ENCODE measurements at regions not wholly inside any gene's neighbourhood (a gene's known extent, or its start where the extent isn't known, plus 50 kb on each side); places are given as distances from the start of the nearest gene placed in this dataset.

DNA sequence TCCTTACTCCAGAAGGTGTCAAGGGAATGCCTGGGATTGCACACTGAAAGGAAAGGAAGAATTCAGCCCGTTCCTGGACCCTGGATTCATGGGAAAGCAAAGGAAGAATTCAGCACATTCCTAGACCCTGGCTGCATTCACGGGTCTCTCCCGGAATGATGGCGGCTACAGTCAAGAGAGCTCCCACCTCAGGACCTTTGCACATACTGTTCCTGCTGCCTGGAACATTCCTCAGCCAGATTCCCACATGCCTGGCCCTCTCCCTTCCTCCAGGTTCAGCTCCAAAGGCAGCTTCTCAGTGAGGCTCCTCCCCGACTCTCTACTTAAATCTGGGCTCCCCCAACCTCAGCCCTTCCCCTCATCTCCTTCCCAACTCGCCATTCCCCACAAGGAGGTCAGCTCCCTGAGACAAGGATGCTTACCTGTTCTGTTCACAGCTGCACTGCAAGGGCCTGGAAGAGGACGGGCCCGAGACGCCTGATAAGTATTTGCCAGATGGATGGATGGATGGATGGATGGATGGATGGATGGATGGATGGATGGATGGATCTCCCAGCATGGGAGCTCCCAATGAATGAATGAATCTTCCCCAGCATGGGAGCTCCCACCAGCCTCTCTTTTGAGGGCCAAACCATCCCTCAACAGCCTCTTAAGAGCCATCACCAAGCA is 77.4 kb downstream of the NCOR2 start:
- DNase-seq (ENCODE audit: low spot score): no peak

DNA sequence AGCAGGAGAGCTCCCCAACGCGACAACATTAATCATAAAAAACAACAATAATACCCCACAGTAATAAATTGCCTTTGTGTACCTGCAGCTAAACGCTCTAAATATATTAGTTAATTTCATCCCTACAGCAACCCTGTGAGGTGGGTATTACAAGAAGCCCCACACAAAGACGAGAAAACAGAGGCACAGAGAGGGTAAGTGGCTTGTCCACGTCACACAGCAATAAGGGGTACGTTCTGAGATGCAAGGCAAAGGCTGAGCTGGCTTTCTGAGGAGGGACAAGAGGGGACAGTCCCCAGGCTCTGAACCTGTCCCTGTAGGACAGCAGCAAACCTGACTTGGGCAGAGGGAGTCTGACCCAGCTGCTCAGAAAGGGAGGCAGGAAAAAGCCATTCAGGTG is 78.2 kb downstream of the NCOR2 start:
- no peak for DNase-seq (ENCODE audit: low spot score)

DNA sequence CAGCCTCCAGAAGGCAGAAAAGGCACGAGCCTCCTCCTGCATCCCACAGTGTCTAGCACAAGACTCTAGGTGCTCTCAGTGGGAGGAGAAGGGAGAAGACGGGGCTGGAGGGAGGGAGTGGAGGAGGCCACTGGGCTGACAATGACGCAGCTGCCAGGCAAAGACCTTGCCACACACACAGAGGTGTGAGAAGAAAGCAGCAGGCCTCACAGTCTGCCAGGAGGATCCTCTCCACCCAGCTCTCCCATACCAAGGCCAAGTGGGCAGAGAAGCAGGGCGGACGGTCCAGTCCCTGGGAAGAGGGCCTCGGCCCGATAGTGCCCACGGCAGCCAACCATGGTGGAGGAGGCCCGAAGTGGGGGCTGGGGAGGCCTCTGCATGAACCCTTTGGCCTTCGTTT is 78.9 kb downstream of the NCOR2 start:
- DNase-seq (ENCODE audit: low spot score): no peak

DNA sequence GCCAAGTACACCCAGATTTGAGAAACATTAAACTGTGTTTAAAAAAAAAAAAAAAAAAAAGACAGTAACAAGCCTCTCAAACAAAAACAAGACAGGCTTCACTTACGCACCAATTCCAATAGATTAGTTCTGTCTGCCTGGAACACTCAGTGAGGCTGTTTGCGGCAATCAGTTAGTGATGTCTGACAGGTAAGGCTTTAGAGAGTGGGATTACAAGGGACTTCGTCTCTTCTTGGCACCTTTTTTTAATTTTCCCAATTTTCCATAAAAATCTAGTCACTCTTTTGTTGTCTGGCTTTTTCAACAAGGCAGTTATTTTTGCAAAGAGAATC is 79.6 kb downstream of the NCOR2 start:
- DNase-seq (ENCODE audit: low spot score): no peak

DNA sequence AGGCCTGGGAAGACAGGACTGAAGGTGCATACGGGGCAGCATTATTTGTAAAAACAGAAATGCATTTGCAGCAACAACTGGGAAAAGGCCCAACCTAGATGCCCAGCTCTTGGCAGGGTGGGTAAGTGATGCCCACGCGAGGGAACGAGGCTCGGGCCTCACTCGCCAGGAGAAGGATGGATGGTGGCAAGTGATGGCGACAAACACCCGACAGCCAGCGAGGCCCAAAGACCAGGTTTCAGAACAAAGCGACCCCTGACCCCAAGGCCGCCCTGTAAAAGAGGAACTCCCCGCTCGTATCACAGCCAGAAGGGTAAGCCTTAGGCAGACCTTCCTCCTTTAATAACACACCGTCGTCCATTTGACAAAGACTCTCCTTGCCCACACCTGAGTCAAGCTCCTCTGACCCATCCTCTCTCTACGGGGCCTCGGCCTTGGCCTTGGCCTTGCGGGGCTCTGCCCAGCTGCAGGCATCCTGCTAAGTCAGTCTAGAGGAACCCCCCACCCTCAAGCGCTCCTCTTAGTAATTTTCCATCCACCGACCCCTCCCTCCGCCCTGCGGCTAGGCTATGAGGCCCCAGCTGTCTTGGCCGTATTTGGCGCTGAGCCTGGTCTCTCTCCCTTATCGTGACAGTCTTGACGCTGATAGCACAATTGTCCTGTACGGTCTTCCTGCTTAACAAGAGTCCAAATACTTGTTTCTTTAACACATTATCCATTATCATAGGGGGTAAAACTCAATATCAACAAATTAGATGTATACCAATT is 80.2 kb downstream of the NCOR2 start:
- DNase-seq (ENCODE audit: low spot score): no peak

DNA sequence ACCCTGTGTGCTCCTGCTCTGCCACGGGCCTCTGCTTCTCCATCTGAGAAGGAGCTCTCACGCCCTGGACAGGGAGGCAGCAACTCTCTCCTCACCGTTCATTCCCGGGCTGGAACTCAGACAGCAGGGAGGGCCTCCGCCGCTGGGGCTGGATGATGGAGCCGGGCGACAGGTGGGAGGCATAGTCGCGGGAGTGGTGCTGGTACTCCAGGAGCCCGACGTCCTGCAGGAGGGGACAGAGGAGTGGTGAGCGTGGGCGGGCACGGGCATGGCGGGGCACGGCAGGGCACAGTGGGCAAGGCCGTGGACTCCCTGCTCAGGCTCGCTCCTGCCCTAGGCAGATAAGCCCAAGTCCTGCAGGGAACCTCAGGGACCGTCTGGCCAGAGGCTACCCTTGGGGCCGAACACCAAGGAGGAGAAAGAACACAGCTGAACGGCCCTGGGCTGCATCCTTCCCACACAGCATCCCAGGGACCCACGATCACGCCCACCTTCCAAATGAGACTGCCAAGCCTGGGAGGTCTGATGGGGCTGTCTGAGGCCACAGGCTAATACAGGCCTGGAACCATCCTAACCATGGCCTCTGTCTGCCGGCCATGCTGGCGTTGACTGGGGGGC is 81.0 kb downstream of the NCOR2 start:
- DNase-seq (ENCODE audit: low spot score): no peak

DNA sequence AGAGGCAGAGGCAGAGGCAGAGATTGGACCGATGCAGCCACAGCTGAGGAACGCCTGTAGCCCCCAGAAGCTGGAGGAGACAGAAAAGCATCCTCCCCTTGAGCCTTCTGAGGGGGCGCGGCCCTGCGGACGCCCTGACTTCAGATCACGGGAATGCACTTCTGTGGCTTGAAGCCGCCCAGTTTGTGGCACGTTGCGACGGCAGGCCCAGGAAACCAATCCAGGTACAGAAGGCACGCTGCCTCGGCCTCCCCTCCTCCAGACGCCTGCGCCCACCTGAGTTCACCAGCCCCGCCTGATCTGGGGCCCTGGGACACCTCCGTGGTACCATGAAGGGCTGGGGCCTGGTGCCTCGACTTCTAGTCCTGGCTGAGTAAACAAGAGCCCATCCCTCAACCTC is 82.0 kb downstream of the NCOR2 start:
- no peak for DNase-seq (ENCODE audit: low spot score)

DNA sequence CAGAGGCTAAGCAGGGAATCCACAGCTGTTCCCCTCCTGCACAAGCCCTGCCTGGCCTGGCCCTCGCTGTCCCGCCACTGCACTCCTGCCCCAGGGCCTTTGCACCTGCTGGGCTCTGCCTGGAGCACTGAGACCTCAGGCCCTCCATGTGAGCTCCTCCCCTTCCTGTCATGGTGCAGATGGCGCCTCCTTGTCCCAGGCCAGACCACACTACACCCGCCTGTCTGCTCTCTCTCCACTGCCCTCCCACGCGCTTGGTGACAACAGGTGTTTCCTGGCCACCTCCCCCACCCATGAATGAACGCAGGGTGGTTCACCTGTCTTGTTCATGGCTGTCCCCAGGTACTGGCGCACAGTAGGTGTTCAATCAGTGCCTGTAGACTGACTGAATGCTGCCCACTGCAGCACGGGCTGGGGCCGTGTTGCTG is 82.9 kb downstream of the NCOR2 start:
- DNase-seq (ENCODE audit: low spot score): no peak

DNA sequence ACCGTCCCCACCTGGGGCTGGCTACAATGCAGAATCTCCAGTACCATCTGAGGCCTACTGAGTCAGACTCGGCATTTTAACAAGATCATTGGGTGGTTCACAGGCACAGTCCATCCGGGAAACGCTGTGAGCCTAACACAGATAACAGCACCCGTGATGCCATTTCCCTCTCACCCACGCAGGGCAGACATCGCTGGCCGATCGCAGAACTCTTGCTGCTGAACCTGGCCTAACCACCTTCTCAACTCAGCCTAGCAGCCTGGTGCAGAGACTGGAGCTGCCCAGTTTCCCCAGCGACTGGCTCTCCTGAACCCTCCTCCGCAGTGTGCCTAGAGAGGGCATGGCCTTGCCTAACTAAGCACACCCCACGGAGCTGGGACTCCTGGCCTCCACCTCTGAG is 83.3 kb downstream of the NCOR2 start:
- no peak for DNase-seq (ENCODE audit: low spot score)

DNA sequence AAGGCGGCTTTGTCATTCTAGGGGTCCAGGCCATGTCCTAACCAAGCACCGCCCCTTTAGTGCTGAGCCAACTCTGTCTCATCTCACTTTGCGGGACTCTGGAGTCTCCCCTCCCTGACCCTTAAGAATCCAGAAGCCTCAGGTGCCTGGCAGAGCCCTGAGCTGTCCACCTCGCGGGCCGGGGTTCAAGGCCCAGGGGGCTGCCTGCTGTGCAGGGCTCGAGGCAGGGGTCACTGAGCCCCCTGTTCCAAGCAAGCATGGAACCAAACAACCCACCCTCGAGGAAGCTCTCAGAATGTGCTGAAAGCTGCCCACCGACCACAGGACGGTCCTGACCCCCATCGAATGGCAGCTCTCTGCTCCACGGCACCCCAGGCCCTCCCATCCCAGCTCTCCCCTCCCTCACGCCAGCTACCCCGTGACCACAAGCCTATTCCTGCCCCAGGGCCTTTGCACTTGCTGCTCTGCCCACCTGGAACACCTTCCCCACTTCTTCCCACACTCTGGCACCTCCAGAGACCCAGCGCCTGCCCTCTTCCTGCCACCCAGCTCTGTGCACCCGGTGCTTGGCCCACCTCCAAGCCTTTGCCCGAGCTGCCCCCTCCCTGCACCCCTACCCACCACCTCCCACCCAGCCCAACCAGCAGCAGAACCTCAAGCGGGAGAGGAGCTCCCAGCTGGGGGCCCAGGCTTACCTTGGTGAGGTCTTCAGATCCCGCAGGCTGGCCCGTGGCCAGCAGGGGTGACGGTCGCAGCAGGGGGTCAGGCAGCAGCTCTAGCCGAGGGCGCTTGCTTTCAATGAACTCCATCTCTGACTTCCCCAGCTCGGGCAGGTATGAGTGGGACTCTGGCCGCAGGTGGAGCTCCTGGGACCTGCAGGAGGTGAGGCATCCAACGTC is 84.3 kb downstream of the NCOR2 start:
- no peak for DNase-seq (ENCODE audit: low spot score)

DNA sequence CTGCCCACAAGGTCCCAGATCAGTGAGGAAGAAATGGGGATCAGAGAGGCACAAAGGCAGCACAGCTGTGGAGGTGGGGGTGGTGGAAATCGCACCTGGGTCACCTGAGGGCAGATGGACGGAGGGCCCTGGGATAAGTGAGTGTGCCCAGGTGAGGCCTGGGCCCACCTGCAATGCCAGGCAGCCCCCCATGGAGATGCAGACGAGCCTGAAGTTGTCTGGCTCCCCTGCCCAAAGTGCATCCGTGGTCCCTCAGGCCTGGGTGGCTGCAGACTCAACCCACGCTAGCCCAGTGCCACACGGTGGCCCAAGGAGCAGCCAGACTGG is 84.9 kb downstream of the NCOR2 start:
- no peak for DNase-seq (ENCODE audit: low spot score)

DNA sequence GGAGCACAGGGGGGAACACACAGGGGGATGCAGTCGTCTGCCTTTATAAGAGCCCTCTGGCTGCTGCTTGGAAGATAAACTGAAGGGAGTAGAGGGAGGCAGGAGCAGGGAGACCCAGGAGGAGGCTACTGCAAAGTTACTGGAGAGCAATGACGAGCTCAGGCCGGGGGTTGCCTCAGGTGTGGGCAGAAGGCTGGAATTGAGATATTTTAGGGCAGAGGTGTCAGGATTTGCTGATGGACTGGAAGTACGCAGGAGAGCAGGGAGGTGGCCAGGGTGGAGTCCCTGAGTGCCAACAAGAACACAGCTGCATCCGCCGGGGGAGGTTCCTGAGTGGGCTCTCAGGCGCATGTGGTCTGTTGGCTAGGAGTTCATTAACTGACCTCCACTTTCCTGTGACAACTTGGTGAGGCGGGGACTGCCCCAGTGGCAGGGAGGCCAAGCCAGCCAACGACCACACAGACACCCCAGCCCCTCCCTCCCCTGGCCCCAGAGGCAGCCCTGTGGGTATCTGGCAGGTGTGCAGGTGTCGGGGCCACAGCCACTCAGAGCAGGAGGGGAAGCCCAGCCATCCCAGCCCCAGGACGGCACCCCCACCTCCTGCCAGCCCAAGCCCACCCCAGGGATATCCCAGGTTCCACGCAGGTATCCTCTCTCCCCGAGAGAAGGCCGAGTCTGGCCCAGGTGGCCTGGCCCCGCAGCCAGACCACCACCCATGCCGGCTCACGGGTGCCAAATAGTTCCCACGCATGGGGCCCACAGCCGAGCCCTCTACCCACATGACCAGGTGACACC is 85.4 kb downstream of the NCOR2 start:
- no peak for DNase-seq (ENCODE audit: low spot score)

DNA sequence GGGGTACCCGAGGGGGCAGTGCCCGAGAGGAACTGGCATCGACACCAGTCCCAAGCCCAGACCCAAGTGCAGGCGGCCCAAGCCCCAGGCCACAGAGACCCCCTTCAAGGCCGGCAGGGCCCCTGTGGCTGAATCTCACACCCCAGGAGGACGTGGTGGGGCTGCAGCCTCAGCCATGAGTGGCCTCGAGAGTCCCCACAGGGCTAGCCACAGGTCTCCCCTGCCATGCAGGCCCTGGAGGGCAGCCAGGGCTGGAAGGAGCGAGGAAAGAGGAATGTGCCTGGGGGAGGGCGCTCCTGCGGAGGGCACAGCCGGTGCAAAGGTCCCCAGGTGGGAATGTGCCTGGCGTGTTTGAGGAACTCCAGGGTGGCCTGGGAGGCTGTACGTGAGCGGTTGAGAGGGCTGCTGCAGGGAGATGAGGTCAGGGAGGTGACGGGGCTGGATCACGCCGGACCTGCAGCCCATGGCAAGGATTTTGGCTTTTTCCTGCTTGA is 86.1 kb downstream of the NCOR2 start:
- DNase-seq (ENCODE audit: low spot score): no peak

DNA sequence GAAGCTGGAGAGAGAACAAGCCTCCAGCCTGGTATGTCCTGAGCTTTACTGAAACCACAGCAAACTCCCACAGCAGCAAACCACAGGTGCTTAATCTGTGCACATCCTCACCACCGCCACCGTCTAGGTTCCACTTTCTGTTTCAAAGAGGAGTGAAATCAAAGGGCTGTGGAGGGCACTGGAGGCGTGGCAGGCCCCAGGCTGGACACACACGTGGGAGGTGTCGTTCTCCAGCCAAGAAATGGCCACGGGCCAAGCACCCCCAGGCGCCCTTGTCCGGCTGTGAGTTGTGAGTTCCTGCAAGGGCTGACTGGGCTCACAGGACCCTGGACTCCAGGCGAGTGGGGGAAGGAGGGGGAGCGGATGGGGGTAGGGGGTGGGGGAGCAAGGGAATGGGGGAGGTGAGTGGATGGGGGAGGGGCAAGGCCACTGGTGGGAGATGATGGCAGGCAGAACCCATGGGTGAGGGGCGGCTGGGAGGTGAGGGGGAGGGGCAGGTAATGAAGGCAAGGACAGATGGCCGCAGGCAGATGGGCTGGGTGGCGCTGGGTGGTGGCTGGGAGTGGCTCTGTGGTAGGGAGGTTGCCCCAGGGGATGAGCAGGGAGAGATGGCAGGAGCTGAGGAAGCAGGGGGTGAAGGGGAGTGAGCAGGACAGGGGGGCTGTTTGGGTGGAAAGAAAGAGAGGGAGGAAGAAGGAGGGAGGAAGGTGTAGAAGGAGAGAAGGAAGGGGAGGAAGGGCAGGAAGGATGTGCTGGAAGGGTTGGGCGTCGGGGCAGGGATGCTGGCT is 86.7 kb downstream of the NCOR2 start:
- no peak for DNase-seq (ENCODE audit: low spot score)

DNA sequence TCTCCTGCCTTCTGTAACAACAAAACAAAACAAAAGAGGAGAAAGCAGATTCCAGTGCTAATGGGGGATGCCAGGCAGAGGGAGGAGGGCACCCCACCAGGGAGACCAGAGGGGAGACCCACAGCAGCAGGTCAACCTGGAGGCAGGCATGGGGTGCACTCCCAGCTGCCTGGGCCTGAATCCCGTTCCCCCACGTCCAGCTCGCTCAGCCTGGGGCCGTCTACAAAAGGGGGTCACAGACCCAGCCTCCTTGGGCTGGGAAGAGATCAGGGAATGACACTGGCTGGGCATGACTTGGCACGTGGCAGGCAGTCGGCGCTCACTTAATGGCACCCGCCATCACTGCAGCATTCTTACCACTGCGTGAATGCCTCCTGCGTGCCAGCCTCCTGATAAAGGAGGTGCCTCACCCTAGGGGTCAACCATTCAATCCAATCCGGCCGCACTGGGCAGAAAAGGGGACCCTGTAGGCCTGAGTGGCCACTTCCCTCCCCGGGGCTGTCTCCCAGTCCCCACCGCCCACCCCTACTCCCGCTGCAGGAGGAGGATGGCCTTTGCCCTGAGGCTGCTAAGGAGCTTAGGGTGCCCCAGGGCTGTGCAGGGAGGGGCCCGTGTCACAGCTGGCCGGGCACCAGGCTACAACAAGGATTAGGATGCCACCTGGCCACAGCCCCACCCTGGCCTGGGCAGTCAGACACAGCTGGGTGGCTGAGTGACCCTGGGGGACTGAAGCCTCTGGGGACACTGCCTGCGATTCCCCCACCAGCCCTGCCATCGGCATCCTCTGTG is 87.5 kb downstream of the NCOR2 start:
- DNase-seq (ENCODE audit: low spot score): no peak

DNA sequence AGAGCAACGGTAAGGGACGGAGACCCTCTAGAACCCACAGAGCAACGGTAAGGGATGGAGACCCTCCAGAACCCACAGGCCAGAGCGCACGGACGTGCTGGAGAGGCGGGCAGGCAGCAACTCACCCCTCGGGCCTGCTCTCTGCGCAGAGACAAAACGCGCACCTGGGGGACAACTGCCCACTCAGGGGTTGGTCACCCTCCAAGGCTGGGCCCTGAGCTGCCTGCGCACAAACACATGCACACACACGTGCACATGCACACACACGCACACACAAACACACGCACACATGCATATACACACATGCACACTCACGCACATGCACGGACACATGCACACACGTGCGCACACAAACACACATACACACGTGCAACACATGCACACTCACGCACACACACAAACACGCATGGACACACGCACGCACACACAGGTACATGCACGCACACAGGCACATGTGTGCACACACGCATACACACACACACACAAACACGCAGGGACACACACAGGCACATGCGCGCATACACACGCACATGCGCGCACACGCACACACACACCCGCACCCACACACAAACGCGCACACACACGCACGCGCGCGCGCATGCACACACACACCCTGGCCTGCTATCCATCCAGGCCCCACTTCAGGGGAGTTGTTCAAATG is 88.3 kb downstream of the NCOR2 start:
- no peak for DNase-seq (ENCODE audit: low spot score)

DNA sequence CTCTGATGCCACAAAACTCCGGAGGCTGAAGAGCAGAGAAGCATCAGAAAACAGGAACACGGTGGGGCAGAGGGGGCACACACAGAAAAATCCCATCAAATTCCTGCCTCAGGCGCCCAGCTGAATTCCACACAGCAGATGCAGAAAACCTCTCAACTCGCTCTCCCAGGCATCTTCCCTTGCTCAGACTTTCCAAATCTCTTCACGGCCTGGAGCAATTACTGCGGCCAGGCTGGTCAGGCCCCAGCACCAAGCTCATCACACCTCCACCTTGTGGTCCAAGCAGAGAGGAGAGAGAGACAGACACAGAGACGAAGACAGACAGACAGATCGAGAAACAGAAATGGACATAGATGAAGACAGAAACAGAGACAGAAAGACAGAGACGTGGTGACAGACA is 89.0 kb downstream of the NCOR2 start:
- no peak for DNase-seq (ENCODE audit: low spot score)

DNA sequence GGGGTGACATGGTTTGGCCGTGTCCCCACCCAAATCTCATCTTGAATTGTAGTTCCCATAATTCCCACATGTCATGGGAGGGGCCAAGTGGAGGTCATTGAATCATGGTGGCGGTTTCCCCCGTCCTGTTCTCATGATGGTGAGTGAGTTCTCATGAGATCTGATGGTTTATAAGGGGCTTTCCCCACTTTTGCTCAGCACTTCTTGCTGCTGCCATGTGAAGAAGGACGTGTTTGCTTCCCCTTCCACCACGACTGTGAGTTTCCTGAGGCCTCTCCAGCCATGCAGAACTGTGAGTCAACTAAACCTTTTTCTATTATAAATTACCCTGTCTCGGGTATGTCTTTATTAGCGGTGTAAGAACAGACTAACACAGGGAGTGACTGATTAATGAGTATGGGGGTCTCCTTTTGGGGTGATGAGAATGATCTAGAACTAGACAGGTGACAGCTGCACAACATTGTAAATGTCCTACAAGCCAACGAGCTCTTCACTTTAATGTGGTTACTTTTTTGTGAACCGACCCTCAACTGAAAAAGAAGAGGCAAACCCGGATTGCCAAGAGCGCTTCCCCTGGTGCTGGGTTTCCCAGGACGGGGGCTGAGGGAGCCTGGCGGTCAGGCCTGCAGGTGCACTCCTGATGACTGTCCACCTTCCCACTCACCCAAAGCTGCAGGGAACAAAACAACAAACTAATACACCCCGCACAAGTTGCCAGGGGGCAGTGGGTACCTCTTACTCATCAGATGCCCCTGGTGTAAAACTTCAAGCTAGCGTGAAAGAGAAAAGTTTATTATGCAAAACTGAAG is 90.1 kb downstream of the NCOR2 start:
- no peak for DNase-seq (ENCODE audit: low spot score)

DNA sequence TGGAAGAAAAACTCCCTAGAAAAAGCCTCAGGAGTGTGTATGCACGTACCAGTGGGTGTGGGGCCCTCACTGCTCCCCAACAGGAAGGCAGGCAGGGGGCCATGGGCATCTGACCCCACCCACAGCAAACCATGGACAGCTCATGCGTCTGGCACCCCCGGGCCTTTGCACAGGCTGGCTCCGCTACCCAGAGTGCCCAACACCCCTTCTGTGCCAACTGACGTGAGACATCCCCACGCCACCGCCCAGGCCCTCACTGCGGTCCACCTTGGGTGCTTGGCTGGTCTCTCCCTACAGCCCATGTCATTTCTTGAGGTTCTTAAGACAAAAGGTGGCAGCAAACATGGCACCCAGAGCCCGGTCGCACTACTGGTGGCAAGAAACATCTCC is 91.4 kb downstream of the NCOR2 start:
- DNase-seq (ENCODE audit: low spot score): no peak

Data from ecto neural progenitor cell (in vitro differentiated cells).